ENCODE measurements at regions not wholly inside any gene's neighbourhood (a gene's known extent, or its start where the extent isn't known, plus 50 kb on each side); places are given as distances from the start of the nearest gene placed in this dataset.

- DNase-seq, result no peak
Measured at GRCh38 chr2:136235546-136235945, 117.6 kb upstream of the CXCR4 start.

DNA sequence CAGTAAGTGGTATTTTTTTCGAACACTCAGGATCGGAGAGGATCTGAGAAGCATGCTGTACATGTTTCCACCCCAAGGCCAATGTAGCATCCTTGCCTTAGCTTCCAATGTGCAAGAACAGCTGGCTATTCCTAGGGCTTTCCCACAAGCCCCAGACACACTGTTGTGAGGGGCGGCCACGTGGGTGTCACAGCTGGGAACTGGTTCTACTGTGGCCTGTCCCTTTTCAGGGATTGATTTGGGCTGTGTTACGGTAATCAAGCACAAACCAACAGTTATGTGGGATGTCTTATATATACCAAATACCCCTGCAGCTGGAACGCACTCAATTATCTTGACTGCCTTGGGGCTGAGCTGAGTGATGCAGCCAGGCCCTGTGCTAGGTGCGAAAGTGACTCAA, 116.3 kb upstream of the CXCR4 start:
- no peak for DNase-seq

- no peak for DNase-seq
Measured at GRCh38 chr2:136233298-136233697, 115.3 kb upstream of the CXCR4 start.

- no peak for DNase-seq
Measured at GRCh38 chr2:136232456-136233172, 114.7 kb upstream of the CXCR4 start.

- no peak for DNase-seq
Measured at GRCh38 chr2:136230464-136230863, 112.5 kb upstream of the CXCR4 start.

DNA sequence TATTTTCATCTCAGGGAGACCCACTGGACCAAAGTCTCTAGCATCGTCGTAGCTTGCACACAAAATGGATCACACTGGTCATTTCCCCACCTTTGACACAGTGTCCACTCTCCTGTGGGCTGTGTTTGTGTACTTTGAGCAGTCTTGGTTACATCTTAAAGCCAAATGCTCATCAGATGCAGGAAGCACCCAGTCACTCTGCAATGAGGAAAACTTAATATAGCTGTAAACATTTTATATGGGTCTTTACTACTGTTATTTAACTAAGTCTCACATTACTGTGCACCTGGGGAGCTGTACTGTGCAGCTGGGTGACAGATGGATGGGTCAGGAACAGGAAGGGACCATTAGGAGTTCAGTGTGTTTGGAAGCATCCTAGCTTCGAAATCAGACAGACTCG, 109.0 kb upstream of the CXCR4 start:
- no peak for DNase-seq

- peak; percentile 61 for DNase-seq
Measured at GRCh38 chr2:136225950-136226835, 108.2 kb upstream of the CXCR4 start.

DNA sequence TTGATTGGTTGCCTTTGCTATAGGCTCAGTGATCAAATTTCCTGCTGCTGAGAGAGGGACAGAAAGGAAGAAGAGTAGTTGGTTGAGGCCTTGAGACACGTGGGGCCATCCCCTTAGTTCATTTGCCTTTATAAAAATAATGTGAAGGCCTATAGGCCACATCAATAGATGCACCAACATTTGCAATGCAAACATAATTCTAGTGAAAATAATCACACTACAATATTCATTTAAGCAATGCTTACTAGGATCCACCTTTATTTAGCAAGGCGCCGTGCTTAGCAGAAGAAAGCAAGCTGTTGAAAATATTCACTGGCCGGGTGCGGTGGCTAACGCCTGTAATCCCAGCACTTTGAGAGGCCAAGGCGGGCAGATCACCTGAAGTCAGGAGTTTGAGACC, 105.3 kb upstream of the CXCR4 start:
- no peak for DNase-seq

GRCh38 chr2:136222862-136223261, 104.9 kb upstream of the CXCR4 start:
- no peak for DNase-seq

DNA sequence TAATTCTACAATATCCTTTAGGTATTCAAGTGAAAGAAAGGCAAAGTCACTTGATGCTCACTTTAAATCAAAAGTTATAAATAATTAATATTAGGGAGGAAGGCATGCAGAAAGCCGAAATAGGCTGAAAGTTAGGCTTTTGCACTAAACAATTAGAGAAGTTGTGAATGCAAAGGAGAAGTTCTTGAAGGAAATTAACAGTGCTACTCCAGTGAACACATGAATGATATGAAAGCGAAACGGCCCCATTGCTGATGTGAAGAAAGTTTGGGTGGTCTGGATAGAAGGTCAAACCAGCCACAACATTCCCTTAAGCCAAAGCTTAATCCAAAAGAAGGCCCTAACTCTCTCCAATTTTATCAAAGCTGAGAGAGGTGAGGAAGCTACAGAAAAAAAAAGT, 103.1 kb upstream of the CXCR4 start:
- no peak for DNase-seq

GRCh38 chr2:136219963-136220362, 102.0 kb upstream of the CXCR4 start:
- DNase-seq, result no peak

DNA sequence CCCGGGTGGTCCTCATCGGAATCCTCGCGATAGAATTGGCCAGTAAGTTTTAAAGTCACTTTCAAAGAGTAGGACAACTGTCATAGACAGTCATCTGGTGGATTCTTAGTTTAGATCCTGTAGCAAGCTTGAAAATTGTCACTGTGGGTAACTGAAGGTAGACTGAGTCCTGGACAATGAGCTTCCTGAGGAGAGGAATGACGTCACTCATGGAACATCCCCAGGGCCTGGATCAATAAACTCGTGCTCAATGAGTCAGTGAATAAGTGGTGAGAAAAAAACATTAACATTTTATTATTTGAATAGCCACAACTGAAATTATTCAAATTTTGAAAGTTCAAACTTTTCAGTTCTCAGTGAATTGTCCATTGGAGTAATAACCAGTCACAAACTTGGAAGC, 101.4 kb upstream of the CXCR4 start:
- no peak for DNase-seq

- DNase-seq, result no peak
Measured at GRCh38 chr2:136217996-136218395, 100.0 kb upstream of the CXCR4 start.

- no peak for DNase-seq
Measured at GRCh38 chr2:136215908-136216472, 98.0 kb upstream of the CXCR4 start.

- DNase-seq, result no peak
Measured at GRCh38 chr2:136215449-136215848, 97.5 kb upstream of the CXCR4 start.

- peak; percentile 20 for DNase-seq
Measured at GRCh38 chr2:136214307-136215200, 96.6 kb upstream of the CXCR4 start.

- DNase-seq, result no peak
Measured at GRCh38 chr2:136213836-136214235, 95.9 kb upstream of the CXCR4 start.

- peak; percentile 67 for DNase-seq
Measured at GRCh38 chr2:136212426-136213378, 94.8 kb upstream of the CXCR4 start.

DNA sequence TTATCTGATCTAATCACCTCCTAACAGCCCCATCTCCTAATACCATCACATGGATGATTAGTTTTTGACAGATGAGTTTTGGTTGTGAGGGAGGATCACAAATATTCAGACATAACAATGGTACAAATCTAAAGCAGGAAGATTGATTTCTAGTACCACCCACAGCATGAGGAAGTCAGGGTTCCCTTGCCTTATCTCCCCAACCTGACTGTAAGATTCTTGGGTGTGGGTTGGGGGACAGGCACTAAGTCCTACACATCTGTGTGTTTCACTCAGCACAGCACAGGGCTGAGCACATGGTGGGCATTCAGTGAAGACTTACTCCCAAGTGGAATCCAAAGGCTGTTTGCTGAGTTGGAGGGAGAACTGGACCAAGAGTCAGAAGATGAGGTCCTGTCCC, 93.8 kb upstream of the CXCR4 start:
- DNase-seq, result no peak

- DNase-seq, result no peak
Measured at GRCh38 chr2:136210822-136211221, 92.9 kb upstream of the CXCR4 start.

- DNase-seq, result no peak
Measured at GRCh38 chr2:136210455-136210805, 92.5 kb upstream of the CXCR4 start.
